Mucosa of descending colon (tissue), 3 donors: ENCODE measurements at regions not wholly inside any gene's neighbourhood (a gene's known extent, or its start where the extent isn't known, plus 50 kb on each side); places are given as distances from the start of the nearest gene placed in this dataset.
A peak's percentile ranks its signal among the peaks of the same experiment; 100 is the strongest.

ENCODE experiments used
- ATAC-seq: fragments of 200-7000 bp; cut with Tn5 transposase; one replicate; pipeline ENCODE4 v1.9.1; 2020; ENCODE audit warnings: mild to moderate bottlenecking, moderate library complexity
- DNase-seq, 3 donors: peaks; one replicate each; pipeline ENCODE4 v3.0.0-alpha.2; 2020
- H3K36me3 ChIP-seq: fragments of 200-600 bp; one replicate; pipeline ENCODE4 v1.8.0; 2021; ENCODE audit warnings: low read depth, mild to moderate bottlenecking
- H3K4me1 ChIP-seq: fragments of 200-600 bp; one replicate; pipeline ENCODE4 v1.8.0; 2021; ENCODE audit warnings: low read depth, mild to moderate bottlenecking
- H3K4me3 ChIP-seq: fragments of 200-600 bp; one replicate; pipeline ENCODE4 v1.8.0; 2021; ENCODE audit warnings: mild to moderate bottlenecking
- H3K9me3 ChIP-seq: fragments of 200-600 bp; one replicate; pipeline ENCODE4 v1.8.0; 2021; ENCODE audit warnings: mild to moderate bottlenecking
- intact Hi-C, 2 donors: fragments of 100-400 bp; cut with DNase I in 1 of 2; cut with micrococcal nuclease in 1 of 2; formaldehyde crosslinking; loops; one replicate each; pipeline versions ENCODE4 v1.11.0 to v1.11.1; 2022; cut with DNase I, micrococcal nuclease
- TF ChIP-seq, protein P1 (sequence below): fragments of 200-600 bp; IDR thresholded peaks from one replicate; pipeline ENCODE4 v1.8.0; 2022; ENCODE audit warnings: antibody characterized with exemption, mild to moderate bottlenecking
- donor health status: DM: no; HTN: no; CAD: no; lungs with moderate emphysema.
- donor health status: DM: no; HTN: no; CAD: no.
- donor health status: DM: no; HTN: yes; CAD: no.

- TF ChIP-seq, protein P1, sequence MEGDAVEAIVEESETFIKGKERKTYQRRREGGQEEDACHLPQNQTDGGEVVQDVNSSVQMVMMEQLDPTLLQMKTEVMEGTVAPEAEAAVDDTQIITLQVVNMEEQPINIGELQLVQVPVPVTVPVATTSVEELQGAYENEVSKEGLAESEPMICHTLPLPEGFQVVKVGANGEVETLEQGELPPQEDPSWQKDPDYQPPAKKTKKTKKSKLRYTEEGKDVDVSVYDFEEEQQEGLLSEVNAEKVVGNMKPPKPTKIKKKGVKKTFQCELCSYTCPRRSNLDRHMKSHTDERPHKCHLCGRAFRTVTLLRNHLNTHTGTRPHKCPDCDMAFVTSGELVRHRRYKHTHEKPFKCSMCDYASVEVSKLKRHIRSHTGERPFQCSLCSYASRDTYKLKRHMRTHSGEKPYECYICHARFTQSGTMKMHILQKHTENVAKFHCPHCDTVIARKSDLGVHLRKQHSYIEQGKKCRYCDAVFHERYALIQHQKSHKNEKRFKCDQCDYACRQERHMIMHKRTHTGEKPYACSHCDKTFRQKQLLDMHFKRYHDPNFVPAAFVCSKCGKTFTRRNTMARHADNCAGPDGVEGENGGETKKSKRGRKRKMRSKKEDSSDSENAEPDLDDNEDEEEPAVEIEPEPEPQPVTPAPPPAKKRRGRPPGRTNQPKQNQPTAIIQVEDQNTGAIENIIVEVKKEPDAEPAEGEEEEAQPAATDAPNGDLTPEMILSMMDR: no peak
- ATAC-seq: no peak
- intact Hi-C loops: no loop called here
Measured at GRCh38 chr10:49243610-49244283, 55.2 kb upstream of the C10orf71 start.

GRCh38 chr10:49243139-49243538 is 54.9 kb upstream of the TMEM273 start:
- DNase-seq (no peak), ATAC-seq (no peak)
- intact Hi-C loops: no loop called here
- Histone ChIP-seq H3K36me3 (no peaks in the 10 kb centered on the region), H3K4me3 (no peak overlapping the region), H3K4me1 (no peaks in the 10 kb centered on the region), H3K9me3 (no peaks in the 10 kb centered on the region)
- TF ChIP-seq, protein P1: no peak

More at GRCh38 chr10:49243610-49244283, 55.2 kb upstream of the C10orf71 start:
- H3K36me3 ChIP-seq: no peaks in the 10 kb centered on the region
- no peak overlapping the region for H3K4me3 ChIP-seq
- DNase-seq: no peak
- H3K4me1 ChIP-seq: no peaks in the 10 kb centered on the region
- no peaks in the 10 kb centered on the region for H3K9me3 ChIP-seq

- ATAC-seq (no peak), DNase-seq (no peak)
- TF ChIP-seq, protein P1: no peak
- Histone ChIP-seq H3K36me3 (no peaks in the 10 kb centered on the region), H3K4me1 (no peaks in the 10 kb centered on the region), H3K9me3 (no peaks in the 10 kb centered on the region), H3K4me3 (no peak overlapping the region)
- intact Hi-C loops: no loop called here
Measured at GRCh38 chr10:49242604-49243003, 54.4 kb upstream of the TMEM273 start.

GRCh38 chr10:49241385-49241784 is 53.2 kb upstream of the TMEM273 start:
- TF ChIP-seq, protein P1: no peak
- intact Hi-C loops: no loop called here
- peak in 1 of 3 donors; percentile 27 for DNase-seq
- H3K4me1 ChIP-seq: no peaks in the 10 kb centered on the region
- H3K9me3 ChIP-seq: no peaks in the 10 kb centered on the region
- peak; percentile 59 for ATAC-seq
- no peak overlapping the region for H3K4me3 ChIP-seq
- no peaks in the 10 kb centered on the region for H3K36me3 ChIP-seq

DNA sequence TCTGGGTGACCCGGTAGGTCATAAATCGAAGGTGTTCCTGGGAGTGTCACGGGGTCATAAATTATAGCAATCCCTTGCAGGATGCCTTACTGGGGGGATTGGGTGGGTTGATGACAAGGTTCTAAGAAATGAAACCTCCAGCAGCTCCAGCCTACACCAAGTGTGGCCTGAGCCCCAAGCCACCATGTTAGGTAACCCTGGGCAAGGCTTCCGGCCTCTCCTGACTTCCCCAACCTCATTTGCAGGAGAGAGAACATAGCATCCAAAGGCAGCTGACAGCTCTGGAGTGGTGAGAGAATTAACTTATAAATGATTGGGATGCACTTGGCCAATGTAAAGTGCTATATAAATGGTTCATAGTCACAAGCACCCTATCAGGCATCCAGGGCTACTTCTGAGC is 52.8 kb upstream of the TMEM273 start:
- intact Hi-C loops: no loop called here
- Histone ChIP-seq H3K4me1 (no peaks in the 10 kb centered on the region), H3K36me3 (no peaks in the 10 kb centered on the region), H3K4me3 (no peak overlapping the region), H3K9me3 (no peaks in the 10 kb centered on the region)
- DNase-seq (no peak), ATAC-seq (peak; percentile 15)
- TF ChIP-seq, protein P1: no peak
